ENCODE measurements at regions not wholly inside any gene's neighbourhood (a gene's known extent, or its start where the extent isn't known, plus 50 kb on each side); places are given as distances from the start of the nearest gene placed in this dataset.

- TF ChIP-seq CTCF (IDR thresholded peaks at IDR 0.05; ENCODE audit: low read depth, low read length, poor library complexity, severe bottlenecking) (no peak), EZH2phosphoT487 (IDR thresholded peaks at IDR 0.05; ENCODE audit: borderline replicate concordance, low read length) (no peak)
Observed at GRCh38 chr13:99067159-99067985, 89.5 kb upstream of the DOCK9 start.
